GM21381 (cell line): ENCODE measurements at regions not wholly inside any gene's neighbourhood (a gene's known extent, or its start where the extent isn't known, plus 50 kb on each side); places are given as distances from the start of the nearest gene placed in this dataset.

Source experiments
- ATAC-seq: cut with Tn5 transposase; IDR thresholded peaks from one replicate; pipeline ENCODE4 v1.9.1; 2021; ENCODE audit warnings: mild to moderate bottlenecking, moderate library complexity; ENCODE audit not compliant: unreplicated experiment

DNA sequence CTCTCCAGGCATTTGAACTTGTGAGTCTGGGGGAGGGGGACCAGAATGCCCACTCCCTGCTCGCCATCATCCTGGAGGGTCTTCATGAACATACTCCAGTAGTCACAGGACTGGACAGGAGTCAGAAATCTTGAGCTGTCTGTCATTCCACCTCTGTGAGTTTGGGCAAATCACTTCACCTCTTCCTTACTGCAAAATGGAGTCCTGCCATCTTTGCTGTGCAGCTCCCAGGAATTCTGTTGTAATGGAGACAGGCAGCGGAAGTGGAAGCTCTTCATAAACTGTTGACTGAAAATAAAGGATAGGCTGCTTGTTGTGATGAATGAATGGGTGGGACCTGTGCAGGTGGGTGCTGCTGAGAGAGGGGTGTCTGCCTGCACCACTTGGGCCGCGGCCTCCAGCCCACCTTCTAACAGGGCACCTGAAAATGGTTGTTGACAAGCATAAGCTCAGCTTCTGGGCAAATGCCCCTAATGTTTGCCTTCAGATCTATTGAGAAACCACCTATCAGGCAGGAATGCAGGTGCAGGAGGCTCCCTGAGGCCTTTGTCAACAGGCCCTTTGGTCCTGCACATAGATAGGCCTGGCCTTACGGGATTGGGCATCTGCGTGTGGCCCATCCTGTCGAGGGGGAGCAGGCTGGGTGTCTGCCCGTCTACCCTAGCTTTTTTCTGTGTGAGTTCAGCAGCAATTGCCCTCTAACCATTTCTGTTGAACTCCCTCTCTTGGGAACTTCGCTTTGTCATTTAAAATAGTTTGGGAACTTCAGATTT, 321.0 kb downstream of the RPS6KC1 start:
- no peak for ATAC-seq

DNA sequence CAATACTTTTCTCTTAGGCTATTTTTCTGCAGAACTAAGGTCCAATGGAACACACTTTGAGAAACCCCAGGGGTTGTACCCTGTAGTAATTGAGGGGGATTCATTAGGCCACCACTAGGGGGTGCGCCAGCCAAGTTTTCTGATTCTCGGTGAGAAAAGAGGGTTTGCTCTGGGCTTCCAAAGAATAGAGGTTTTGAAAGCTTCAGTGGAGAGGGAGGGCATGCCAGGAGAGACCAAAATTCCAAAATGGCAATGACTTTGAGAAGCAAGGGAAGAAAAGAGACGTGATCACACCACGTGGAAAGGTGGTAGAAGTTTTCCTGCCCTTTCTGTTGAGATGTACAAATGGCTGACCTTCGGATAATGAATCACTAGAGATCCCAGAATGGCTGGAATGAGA, 323.3 kb downstream of the RPS6KC1 start:
- peak; percentile 84 for ATAC-seq

DNA sequence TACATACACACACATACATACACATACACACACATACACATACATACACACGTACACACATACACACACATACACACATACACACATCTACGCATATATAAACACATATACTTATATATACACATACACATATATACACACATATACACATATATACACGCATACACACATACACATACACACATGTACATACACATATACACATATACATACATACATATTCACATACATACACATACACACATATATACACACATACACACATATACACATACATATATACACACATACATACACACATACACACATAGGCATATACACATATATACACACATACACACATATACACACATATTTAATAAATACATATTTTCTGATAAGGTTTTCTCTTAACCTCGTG, 324.0 kb downstream of the RPS6KC1 start:
- no peak for ATAC-seq

DNA sequence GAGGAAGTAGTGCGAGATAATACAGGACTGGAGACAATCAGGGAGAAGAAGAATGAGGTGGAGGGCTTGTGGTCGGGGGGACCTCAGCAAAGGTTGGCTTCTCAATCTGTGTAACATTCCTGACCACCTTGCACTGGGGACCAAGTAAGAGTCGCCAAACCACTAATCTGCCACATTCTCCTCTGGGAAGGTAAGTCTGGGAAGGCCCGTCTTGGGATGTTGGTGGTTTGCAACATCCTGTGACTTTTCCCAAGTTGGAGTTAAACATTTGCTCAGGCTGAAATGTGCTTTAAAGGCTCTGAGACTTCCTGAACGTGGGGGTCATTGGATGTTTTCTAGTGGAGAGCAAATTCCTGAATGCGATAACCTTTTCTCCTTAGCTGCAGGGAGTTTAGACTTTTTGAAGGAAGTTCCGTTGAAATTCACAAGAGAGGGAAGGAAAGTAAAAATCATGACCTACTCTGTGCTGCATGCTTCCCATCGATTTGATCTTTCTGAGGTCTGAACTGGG, 325.9 kb downstream of the RPS6KC1 start:
- no peak for ATAC-seq

DNA sequence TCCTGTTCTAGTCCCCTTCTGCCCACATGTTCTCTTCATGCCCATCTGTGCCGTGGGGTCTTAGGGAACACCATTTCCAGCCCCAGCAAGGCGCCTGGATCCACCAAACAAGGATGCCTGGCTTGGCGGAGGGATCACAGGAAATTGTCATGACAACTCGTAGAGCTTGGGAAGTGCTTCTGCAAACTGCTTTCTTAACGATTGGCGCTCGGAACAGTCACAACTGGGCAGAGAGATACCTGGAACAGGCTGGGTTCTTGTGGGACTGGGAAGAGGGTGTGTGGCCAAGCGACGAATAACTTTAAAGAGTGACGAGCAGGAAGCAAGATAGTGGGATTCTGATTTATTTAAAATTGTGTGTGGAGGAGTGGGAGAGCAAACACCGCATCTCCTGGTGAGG, 329.8 kb downstream of the RPS6KC1 start:
- no peak for ATAC-seq

DNA sequence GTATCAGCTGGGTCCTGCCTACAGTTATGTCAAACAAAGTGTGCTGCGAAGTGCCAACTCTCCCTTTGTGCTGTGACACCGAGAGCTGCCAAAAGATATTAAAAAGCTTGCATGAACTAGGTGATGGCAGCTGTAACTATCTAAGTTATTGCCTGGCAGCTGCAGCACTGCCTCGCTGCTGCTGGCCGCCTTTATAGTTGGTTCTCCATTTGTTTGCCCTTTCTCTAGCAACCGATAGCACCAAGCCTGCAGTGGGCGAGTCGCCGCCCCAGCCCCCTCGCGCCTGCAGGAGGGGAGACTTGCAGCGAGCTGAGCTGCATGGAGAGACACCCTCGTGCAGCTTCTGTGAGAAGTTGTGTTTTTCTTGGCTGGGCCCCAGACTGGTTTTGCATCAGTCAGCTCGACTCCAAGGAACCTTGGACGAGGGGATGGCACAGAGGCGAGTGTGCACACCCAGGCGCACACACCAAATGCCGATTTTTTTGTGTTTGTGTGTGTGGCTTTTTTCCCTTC, 330.6 kb downstream of the RPS6KC1 start:
- no peak for ATAC-seq

DNA sequence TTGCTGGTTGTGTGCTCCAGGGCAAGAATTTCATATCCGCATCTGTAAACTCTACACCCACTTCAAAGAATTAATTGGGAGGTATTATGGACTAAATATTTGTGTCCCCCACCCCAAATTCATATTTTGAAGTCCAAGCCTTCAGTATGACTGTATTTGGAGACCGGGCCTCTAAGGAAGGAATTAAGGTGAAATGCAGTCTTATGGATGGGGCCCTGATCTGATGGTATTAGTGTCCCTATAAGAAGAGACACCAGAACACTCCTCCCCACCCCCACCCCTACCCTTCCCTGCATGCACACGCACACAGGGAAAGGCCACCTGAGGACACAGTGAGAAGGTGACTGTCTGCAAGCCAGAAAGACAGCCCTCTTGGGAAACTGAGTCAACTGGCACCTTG, 332.4 kb downstream of the RPS6KC1 start:
- ATAC-seq = no peak

DNA sequence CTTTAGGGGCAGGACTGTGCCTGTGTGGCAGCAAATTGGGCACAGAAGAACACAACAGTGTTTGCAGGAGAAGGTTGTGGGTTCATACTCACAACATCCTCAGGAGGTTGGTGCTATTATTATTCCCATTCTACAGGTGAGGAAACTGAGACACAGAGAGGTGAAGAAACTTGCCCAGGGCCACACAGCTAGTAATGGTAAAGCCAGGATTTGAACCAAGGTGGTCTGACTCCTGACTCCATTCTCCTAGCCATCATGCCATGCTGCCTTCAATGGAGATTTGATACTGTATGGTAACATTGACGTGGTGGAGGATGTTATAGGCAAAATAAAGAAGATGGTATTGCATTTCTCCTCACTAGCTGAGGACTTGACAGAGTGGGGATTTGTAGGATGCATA, 334.2 kb downstream of the RPS6KC1 start:
- no peak for ATAC-seq

DNA sequence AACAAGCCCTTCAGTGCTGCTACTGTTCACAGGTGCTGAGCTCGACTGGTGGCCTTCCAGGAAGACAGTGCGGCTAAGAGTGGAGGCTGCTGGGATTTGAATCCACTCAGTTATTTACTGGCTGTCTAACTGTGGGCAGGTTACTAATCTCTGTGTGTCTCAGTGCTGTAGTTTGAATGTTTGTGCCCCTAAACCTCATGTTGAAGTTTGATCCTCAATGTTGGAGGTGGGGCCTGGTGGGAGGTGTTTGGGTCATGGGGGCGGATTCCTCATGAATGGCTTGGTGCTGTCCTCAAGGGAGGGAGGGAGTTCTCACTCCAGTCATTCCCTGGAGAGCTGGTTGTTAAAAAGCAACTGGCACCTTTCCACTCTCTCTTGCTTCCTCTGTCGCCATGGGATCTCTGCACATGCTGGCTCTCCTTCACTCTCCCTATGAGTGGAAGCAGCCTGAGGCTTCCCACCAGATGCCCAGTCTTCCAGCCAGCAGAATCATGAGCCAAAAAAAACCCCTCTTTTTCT, 334.8 kb downstream of the RPS6KC1 start:
- ATAC-seq = no peak

DNA sequence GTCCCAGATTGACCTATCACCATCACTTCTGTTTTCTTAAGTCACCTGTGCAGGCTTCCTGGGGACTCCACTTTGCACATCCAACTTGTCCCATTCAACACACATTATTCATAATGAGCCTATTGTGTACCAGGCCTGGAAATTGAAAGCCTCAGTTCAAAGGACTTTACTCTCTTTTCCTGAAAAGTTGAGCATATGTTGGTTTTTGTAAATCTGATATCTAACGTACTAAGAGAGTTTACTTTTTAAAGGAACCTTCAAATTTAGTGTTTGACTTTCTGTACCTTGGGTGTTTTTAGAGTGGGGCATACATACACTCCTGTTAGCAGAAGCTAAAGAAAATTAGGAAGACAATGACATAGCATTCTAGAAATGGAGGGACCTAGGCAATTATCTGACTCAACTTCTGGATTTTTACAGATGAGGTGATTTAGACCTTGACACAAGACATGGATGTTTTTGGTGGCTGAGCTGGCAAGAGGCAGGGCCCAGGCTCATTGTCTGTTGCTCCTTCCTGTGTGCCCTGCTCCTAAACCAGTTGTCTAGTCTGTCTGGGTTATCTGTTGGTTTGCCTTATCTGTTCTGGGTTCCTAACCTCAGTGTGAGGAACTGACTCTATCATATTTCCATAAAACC, 336.5 kb downstream of the RPS6KC1 start:
- ATAC-seq = no peak

DNA sequence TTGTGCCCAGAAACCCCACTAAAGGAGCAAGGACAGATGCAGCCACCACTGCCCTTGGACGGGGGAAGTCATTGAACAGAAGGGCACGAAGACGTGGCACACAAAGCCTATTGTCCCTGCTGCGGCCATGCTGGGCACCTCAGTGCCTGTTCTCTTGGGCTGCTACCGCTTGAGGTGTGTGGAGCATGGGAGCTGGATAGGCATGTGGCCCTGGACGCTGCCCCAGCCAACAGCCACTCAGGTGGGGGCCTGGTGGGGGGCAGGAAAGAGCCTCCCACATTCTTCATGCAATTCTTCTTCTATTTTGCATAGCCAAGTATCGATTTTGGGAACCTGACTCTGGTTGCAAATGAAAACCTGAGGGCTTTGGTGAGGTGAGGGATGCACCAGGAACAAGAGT, 337.2 kb downstream of the RPS6KC1 start:
- no peak for ATAC-seq

DNA sequence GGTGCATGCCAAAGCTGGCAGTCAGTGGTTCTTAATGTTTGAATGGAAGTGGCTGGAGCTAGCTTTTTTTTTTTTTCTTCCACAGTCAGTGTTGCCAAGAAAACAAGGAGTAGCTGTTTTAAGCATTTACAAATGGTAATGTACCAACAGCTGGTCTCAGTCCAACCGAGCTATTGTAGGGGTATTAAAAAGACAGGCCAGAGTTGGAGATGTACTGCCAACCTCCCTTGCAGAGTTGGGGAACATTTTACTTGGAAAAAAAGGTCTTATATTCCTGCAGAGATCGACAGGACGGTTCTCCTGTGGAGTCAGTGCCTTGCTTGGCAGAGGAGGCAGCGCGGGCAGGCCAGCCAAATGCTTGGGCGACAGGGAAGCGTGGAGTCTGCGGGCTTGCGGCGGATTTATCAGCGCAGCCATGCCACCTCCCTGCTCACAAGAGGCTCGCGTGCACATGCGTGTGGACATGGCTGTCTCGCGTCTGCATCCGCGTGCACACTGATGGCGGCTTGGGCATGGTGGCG, 338.1 kb downstream of the RPS6KC1 start:
- no peak for ATAC-seq

DNA sequence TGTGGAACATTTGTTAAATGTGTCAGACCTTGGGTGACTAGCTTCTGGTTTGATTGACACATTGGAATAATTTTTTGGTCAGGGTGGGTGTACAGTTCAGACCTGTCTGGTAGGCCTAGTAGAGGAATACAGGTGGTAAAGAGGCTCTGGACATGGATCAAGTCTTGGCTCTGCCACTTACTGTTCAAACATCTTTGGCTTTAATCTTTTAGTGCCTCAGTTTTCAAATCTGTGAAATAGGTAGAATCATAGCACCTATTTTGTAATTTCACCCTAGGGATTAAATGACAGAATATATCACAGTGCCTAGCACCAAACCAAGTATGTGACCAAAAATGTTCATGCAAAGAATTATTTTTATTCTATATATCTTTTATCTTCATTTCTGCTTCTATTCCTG, 340.4 kb downstream of the RPS6KC1 start:
- no peak for ATAC-seq

DNA sequence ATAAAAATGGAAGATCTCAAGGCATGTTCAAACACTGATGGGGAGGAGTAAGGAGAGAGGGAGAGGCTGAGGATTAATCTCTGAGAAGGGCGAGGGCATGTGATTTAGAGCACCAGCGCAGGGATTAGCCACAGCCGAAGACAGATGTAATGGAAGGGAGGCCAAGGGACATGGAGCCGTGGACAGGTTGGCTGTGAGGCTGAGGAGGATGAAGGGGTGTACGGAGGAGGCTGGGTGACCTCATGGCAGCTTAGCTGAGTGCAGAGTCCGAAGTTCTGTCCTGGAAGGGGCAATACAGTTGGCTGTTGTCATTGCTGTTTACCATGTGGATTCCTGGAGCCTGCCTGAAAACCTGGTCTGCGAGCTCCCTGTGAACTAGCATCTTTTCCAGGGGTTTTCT, 342.8 kb downstream of the RPS6KC1 start:
- ATAC-seq = no peak

DNA sequence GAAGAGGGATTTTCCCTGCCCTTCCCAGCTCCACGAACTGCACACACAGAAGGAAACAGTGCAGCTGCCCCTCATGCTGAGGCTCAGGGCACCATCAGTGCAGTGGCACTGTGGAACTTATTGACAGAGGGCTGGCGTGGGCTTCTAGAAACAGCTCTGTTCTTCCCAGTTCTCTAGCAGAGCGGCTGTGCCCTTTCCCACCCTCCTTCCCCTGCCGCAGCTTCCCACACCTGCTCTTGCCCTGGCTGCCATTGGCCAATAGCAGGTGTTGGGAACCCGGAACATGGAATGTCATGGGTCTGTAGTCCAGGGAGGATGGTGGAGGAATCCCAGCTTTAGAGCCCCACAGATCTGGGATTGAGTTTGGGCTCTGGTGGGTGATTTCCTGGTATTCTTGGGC, 343.8 kb downstream of the RPS6KC1 start:
- ATAC-seq = no peak

DNA sequence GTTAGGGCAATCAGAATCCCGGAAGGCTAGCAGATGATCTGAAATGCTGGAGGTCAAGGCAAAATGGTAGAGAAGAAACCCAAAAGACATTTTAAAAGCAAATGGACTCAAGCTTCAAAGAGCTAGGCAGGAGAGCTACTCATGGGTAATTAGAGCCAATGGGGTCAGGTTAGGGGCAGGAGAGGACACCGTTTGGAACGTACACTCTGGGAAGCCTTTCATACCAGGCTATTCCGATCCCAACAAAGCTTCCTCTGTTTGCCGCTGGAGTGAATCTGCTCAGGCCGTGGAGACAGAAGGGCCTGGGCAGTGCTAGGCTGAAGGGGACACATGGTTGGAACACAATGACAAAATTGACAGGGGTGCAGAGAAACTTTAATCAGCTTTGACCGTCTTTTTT, 346.6 kb downstream of the RPS6KC1 start:
- no peak for ATAC-seq

DNA sequence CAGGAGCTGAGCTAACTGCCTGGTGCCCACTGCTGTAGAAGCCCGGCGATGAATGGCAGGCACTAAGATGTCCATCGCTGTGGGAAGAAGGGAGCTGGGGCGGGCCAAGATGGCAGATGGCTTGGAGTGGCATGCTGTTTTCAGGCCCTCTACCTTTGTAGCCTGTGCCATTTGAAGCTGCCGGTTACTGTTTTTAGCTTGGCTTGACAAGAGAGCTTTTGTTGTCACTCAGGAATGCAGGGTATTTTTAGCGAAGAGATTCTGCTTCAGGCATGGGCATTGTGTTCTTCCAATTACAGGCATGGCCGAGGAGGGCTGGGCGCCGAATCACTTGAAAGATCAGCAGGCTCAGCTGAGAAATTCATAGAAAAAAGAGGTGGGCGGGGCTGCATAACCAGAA, 348.7 kb downstream of the RPS6KC1 start:
- no peak for ATAC-seq

DNA sequence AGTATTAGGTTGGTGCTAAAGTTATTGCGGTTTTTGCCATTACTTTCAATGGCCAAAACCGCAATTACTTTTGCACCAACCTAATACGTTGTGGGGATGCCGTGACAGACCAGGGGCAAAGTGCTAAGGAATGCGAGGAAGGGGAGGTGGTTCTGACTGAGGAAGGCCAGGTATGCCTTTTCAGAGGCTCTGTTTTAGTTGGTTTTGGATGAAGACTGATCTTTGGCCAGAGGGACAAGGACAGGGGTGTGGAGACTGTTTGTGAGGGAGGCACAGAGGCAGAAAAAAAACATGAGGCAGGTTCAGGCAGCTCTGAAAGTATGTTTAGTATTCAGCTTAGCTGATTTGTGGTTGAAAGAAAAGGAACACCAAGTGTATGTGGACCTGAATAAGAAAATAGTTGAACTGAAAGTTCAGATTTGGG, 358.2 kb downstream of the RPS6KC1 start:
- no peak for ATAC-seq

DNA sequence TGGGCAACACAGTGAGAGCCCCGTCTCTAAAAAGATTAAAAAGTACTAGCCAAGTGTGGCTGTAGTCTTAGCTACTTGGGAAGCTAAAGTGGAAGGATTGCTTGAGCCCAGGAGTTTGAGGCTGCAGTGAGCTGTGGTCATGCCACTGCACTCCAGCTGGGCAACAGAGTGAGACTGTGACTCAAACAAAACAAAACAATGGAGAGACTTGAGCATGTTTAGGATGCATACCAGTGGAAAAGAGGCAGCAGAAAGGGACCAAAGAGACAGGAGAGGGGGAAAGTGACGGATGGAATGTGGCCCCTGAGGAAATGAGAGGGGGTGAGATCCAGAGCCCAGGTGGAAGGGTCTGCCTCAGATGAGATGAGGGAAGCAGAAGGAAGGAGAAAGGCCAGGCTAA, 358.9 kb downstream of the RPS6KC1 start:
- ATAC-seq = no peak

DNA sequence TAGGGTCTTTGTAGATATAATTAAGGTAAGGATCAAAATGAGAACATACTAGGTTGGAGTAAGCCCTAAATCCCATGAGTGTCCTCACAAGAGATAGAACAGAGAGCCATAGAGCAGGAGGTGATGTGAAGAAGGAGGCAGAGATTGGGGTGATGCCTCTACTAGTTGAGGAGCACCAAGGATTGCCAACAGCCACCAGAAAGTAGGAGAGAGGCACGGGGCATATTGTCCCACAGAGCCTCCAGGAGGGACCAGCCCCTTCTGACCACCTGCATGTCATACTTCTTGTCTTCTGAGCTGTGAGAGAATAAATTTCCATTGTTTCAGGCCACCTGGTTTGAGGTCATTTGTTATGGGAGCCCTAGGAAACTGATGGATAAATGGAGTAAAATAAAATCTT, 363.3 kb downstream of the RPS6KC1 start:
- no peak for ATAC-seq

DNA sequence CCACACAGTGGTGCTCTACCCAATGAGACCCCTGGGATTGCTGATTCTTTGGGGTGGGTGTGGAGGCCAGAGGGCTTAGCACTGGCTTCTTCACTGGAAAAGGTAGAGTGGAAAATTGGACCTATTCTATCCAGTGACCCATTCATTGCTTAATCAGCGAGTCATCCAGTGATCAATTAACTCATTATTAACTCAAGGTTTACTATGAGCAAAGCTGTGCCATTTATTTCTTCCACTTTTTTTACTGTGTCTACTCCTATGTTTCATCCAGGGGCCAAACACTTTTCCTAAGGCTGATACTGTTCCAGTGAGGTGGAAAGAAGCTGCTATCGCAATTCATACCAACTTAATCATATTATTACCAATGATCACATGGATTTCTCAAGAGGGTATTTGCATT, 363.9 kb downstream of the RPS6KC1 start:
- ATAC-seq = no peak
